PFSK-1 (cell line): ENCODE measurements at regions not wholly inside any gene's neighbourhood (a gene's known extent, or its start where the extent isn't known, plus 50 kb on each side); places are given as distances from the start of the nearest gene placed in this dataset.

Experiments used
- POLR2AphosphoS5 ChIP-seq: IDR thresholded peaks from 2 replicates; pipeline ENCODE4 v1.6.1; 2012; ENCODE audit warnings: low read depth, mild to moderate bottlenecking, control low read depth, low read length, moderate library complexity
- TF ChIP-seq, protein P1 (sequence below), 2 experiments: IDR thresholded peaks; 2 replicates each; pipeline versions ENCODE4 v1.6.1 to v1.8.0; 2011 to 2012; ENCODE audit warnings: low read depth in 2 of 2, low read length in 2 of 2, control low read depth in 1 of 2, inconsistent platforms in 1 of 2, mild to moderate bottlenecking in 1 of 2, moderate library complexity in 1 of 2; ENCODE audit not compliant: insufficient read depth in 1 of 2

- TF ChIP-seq, protein P1, sequence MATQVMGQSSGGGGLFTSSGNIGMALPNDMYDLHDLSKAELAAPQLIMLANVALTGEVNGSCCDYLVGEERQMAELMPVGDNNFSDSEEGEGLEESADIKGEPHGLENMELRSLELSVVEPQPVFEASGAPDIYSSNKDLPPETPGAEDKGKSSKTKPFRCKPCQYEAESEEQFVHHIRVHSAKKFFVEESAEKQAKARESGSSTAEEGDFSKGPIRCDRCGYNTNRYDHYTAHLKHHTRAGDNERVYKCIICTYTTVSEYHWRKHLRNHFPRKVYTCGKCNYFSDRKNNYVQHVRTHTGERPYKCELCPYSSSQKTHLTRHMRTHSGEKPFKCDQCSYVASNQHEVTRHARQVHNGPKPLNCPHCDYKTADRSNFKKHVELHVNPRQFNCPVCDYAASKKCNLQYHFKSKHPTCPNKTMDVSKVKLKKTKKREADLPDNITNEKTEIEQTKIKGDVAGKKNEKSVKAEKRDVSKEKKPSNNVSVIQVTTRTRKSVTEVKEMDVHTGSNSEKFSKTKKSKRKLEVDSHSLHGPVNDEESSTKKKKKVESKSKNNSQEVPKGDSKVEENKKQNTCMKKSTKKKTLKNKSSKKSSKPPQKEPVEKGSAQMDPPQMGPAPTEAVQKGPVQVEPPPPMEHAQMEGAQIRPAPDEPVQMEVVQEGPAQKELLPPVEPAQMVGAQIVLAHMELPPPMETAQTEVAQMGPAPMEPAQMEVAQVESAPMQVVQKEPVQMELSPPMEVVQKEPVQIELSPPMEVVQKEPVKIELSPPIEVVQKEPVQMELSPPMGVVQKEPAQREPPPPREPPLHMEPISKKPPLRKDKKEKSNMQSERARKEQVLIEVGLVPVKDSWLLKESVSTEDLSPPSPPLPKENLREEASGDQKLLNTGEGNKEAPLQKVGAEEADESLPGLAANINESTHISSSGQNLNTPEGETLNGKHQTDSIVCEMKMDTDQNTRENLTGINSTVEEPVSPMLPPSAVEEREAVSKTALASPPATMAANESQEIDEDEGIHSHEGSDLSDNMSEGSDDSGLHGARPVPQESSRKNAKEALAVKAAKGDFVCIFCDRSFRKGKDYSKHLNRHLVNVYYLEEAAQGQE (IDR thresholded peaks at IDR 0.05; ENCODE audit: insufficient read depth in 1 of 2, low read depth in 2 of 2, low read length in 2 of 2), result no peak
- no peak for TF ChIP-seq POLR2AphosphoS5
Measured at GRCh38 chr11:29249713-29250112, 767.1 kb downstream of the KCNA4 start.
